ENCODE measurements at regions not wholly inside any gene's neighbourhood (a gene's known extent, or its start where the extent isn't known, plus 50 kb on each side); places are given as distances from the start of the nearest gene placed in this dataset.

GRCh38 chr2:236796236-236796635 is 226.6 kb downstream of the ACKR3 start:
- H3K4me3 ChIP-seq (ENCODE audit: low read length), result no peak overlapping the region
- H3K27me3 ChIP-seq (ENCODE audit: control insufficient read depth, insufficient read depth, low read length), result no peaks in the 10 kb centered on the region
- H3K36me3 ChIP-seq (ENCODE audit: control insufficient read depth, low read depth, low read length), result no peaks in the 10 kb centered on the region
- H3K27ac ChIP-seq (ENCODE audit: low read length), result no peak overlapping the region
- H3K9ac ChIP-seq (ENCODE audit: low read length), result no peak overlapping the region
- H3K4me1 ChIP-seq (ENCODE audit: control insufficient read depth, low read depth, low read length), result no peaks in the 10 kb centered on the region
- no peaks in the 10 kb centered on the region for H3K9me3 ChIP-seq (ENCODE audit: control insufficient read depth, low read depth, low read length)

- H3K9ac ChIP-seq (ENCODE audit: low read length), result no peak overlapping the region
- H3K9me3 ChIP-seq (ENCODE audit: control insufficient read depth, low read depth, low read length), result no peaks in the 10 kb centered on the region
- no peaks in the 10 kb centered on the region for H3K4me1 ChIP-seq (ENCODE audit: control insufficient read depth, low read depth, low read length)
- no peak overlapping the region for H3K4me3 ChIP-seq (ENCODE audit: low read length)
- no peak overlapping the region for H3K27ac ChIP-seq (ENCODE audit: low read length)
- H3K27me3 ChIP-seq (ENCODE audit: control insufficient read depth, insufficient read depth, low read length), result no peaks in the 10 kb centered on the region
- H3K36me3 ChIP-seq (ENCODE audit: control insufficient read depth, low read depth, low read length), result no peaks in the 10 kb centered on the region
These were observed 227.8 kb downstream of the ACKR3 start for GRCh38 chr2:236797411-236797810.

- Histone ChIP-seq H3K36me3 (ENCODE audit: control insufficient read depth, low read depth, low read length) (no peaks in the 10 kb centered on the region), H3K4me3 (ENCODE audit: low read length) (no peak overlapping the region), H3K9ac (ENCODE audit: low read length) (no peak overlapping the region), H3K9me3 (ENCODE audit: control insufficient read depth, low read depth, low read length) (no peaks in the 10 kb centered on the region), H3K27me3 (ENCODE audit: control insufficient read depth, insufficient read depth, low read length) (no peaks in the 10 kb centered on the region), H3K4me1 (ENCODE audit: control insufficient read depth, low read depth, low read length) (no peaks in the 10 kb centered on the region), H3K27ac (ENCODE audit: low read length) (no peak overlapping the region)
These were observed 228.9 kb downstream of the ACKR3 start for GRCh38 chr2:236798491-236798890.

GRCh38 chr2:236799391-236800026 is 229.9 kb downstream of the ACKR3 start:
- Histone ChIP-seq H3K27me3 (ENCODE audit: control insufficient read depth, insufficient read depth, low read length) (no peaks in the 10 kb centered on the region), H3K27ac (ENCODE audit: low read length) (no peak overlapping the region), H3K4me1 (ENCODE audit: control insufficient read depth, low read depth, low read length) (peaks cover 4% of the 10 kb centered on the region), H3K9ac (ENCODE audit: low read length) (no peak overlapping the region), H3K36me3 (ENCODE audit: control insufficient read depth, low read depth, low read length) (no peaks in the 10 kb centered on the region), H3K9me3 (ENCODE audit: control insufficient read depth, low read depth, low read length) (no peaks in the 10 kb centered on the region), H3K4me3 (ENCODE audit: low read length) (no peak overlapping the region)

- Histone ChIP-seq H3K4me1 (ENCODE audit: control insufficient read depth, low read depth, low read length) (peaks cover 4% of the 10 kb centered on the region), H3K4me3 (ENCODE audit: low read length) (no peak overlapping the region), H3K9ac (ENCODE audit: low read length) (no peak overlapping the region), H3K36me3 (ENCODE audit: control insufficient read depth, low read depth, low read length) (no peaks in the 10 kb centered on the region), H3K27me3 (ENCODE audit: control insufficient read depth, insufficient read depth, low read length) (no peaks in the 10 kb centered on the region), H3K27ac (ENCODE audit: low read length) (no peak overlapping the region), H3K9me3 (ENCODE audit: control insufficient read depth, low read depth, low read length) (no peaks in the 10 kb centered on the region)
These were observed 233.2 kb downstream of the ACKR3 start for GRCh38 chr2:236802862-236803261.

- Histone ChIP-seq H3K9ac (ENCODE audit: low read length) (no peak overlapping the region), H3K4me3 (ENCODE audit: low read length) (no peak overlapping the region), H3K4me1 (ENCODE audit: control insufficient read depth, low read depth, low read length) (peaks cover 4% of the 10 kb centered on the region), H3K36me3 (ENCODE audit: control insufficient read depth, low read depth, low read length) (no peaks in the 10 kb centered on the region), H3K27ac (ENCODE audit: low read length) (no peak overlapping the region), H3K9me3 (ENCODE audit: control insufficient read depth, low read depth, low read length) (no peaks in the 10 kb centered on the region), H3K27me3 (ENCODE audit: control insufficient read depth, insufficient read depth, low read length) (no peaks in the 10 kb centered on the region)
These were observed 234.0 kb downstream of the ACKR3 start for GRCh38 chr2:236803621-236804020.

- peaks cover 7% of the 10 kb centered on the region for H3K4me1 ChIP-seq (ENCODE audit: control insufficient read depth, low read depth, low read length)
- no peaks in the 10 kb centered on the region for H3K27me3 ChIP-seq (ENCODE audit: control insufficient read depth, insufficient read depth, low read length)
- no peaks in the 10 kb centered on the region for H3K36me3 ChIP-seq (ENCODE audit: control insufficient read depth, low read depth, low read length)
- no peak overlapping the region for H3K9ac ChIP-seq (ENCODE audit: low read length)
- no peak overlapping the region for H3K4me3 ChIP-seq (ENCODE audit: low read length)
- H3K27ac ChIP-seq (ENCODE audit: low read length), result no peak overlapping the region
- H3K9me3 ChIP-seq (ENCODE audit: control insufficient read depth, low read depth, low read length), result peaks cover 6% of the 10 kb centered on the region
These were observed 236.3 kb downstream of the ACKR3 start for GRCh38 chr2:236805800-236806531.

GRCh38 chr2:236809716-236810115 is 240.1 kb downstream of the ACKR3 start:
- Histone ChIP-seq H3K9me3 (ENCODE audit: control insufficient read depth, low read depth, low read length) (peaks cover 6% of the 10 kb centered on the region), H3K4me3 (ENCODE audit: low read length) (no peak overlapping the region), H3K4me1 (ENCODE audit: control insufficient read depth, low read depth, low read length) (peaks cover 8% of the 10 kb centered on the region), H3K27ac (ENCODE audit: low read length) (no peak overlapping the region), H3K9ac (ENCODE audit: low read length) (no peak overlapping the region), H3K36me3 (ENCODE audit: control insufficient read depth, low read depth, low read length) (no peaks in the 10 kb centered on the region), H3K27me3 (ENCODE audit: control insufficient read depth, insufficient read depth, low read length) (no peaks in the 10 kb centered on the region)

GRCh38 chr2:236811062-236811656 is 241.5 kb downstream of the ACKR3 start:
- H3K27ac ChIP-seq (ENCODE audit: low read length), result no peak overlapping the region
- H3K4me3 ChIP-seq (ENCODE audit: low read length), result no peak overlapping the region
- H3K36me3 ChIP-seq (ENCODE audit: control insufficient read depth, low read depth, low read length), result no peaks in the 10 kb centered on the region
- H3K9ac ChIP-seq (ENCODE audit: low read length), result no peak overlapping the region
- H3K9me3 ChIP-seq (ENCODE audit: control insufficient read depth, low read depth, low read length), result peaks cover 6% of the 10 kb centered on the region
- no peaks in the 10 kb centered on the region for H3K27me3 ChIP-seq (ENCODE audit: control insufficient read depth, insufficient read depth, low read length)
- H3K4me1 ChIP-seq (ENCODE audit: control insufficient read depth, low read depth, low read length), result peaks cover 8% of the 10 kb centered on the region

GRCh38 chr2:236813766-236814165 is 244.1 kb downstream of the ACKR3 start:
- no peak overlapping the region for H3K9ac ChIP-seq (ENCODE audit: low read length)
- no peaks in the 10 kb centered on the region for H3K27me3 ChIP-seq (ENCODE audit: control insufficient read depth, insufficient read depth, low read length)
- no peaks in the 10 kb centered on the region for H3K36me3 ChIP-seq (ENCODE audit: control insufficient read depth, low read depth, low read length)
- H3K9me3 ChIP-seq (ENCODE audit: control insufficient read depth, low read depth, low read length), result peaks cover 6% of the 10 kb centered on the region
- peaks cover 8% of the 10 kb centered on the region for H3K4me1 ChIP-seq (ENCODE audit: control insufficient read depth, low read depth, low read length)
- H3K27ac ChIP-seq (ENCODE audit: low read length), result no peak overlapping the region
- no peak overlapping the region for H3K4me3 ChIP-seq (ENCODE audit: low read length)

- Histone ChIP-seq H3K9ac (ENCODE audit: low read length) (no peak overlapping the region), H3K27ac (ENCODE audit: low read length) (no peak overlapping the region), H3K4me3 (ENCODE audit: low read length) (no peak overlapping the region)
These were observed 245.0 kb downstream of the ACKR3 start for GRCh38 chr2:236814593-236814992.

GRCh38 chr2:236815746-236816145 is 246.1 kb downstream of the ACKR3 start:
- Histone ChIP-seq H3K27me3 (ENCODE audit: control insufficient read depth, insufficient read depth, low read length) (no peaks in the 10 kb centered on the region), H3K4me3 (ENCODE audit: low read length) (no peak overlapping the region), H3K9ac (ENCODE audit: low read length) (no peak overlapping the region), H3K4me1 (ENCODE audit: control insufficient read depth, low read depth, low read length) (peaks cover 7% of the 10 kb centered on the region), H3K9me3 (ENCODE audit: control insufficient read depth, low read depth, low read length) (no peaks in the 10 kb centered on the region), H3K36me3 (ENCODE audit: control insufficient read depth, low read depth, low read length) (no peaks in the 10 kb centered on the region), H3K27ac (ENCODE audit: low read length) (no peak overlapping the region)

More at GRCh38 chr2:236814593-236814992, 245.0 kb downstream of the ACKR3 start:
- Histone ChIP-seq H3K9me3 (ENCODE audit: control insufficient read depth, low read depth, low read length) (peaks cover 3% of the 10 kb centered on the region), H3K4me1 (ENCODE audit: control insufficient read depth, low read depth, low read length) (peaks cover 8% of the 10 kb centered on the region), H3K36me3 (ENCODE audit: control insufficient read depth, low read depth, low read length) (no peaks in the 10 kb centered on the region), H3K27me3 (ENCODE audit: control insufficient read depth, insufficient read depth, low read length) (no peaks in the 10 kb centered on the region)
